ENCODE measurements at regions not wholly inside any gene's neighbourhood (a gene's known extent, or its start where the extent isn't known, plus 50 kb on each side); places are given as distances from the start of the nearest gene placed in this dataset.

GRCh38 chr10:59093461-59093860 lies 83.0 kb upstream of the PHYHIPL start:
- ATAC-seq (no peak), FAIRE-seq (no peak), DNase-seq (ENCODE audit: low read depth, low spot score) (no peak)
- Histone ChIP-seq H3K4me1 (ENCODE audit: control insufficient read depth, insufficient read depth, low read length) (no peaks in the 10 kb centered on the region), H3K36me3 (ENCODE audit: control insufficient read depth in 2 of 2, insufficient read depth in 2 of 2, low read length in 1 of 2) (no peaks in the 10 kb centered on the region), H3K9ac (ENCODE audit: control insufficient read depth, insufficient read depth, low read length) (no peak overlapping the region), H3K27ac (ENCODE audit: control insufficient read depth, insufficient read depth) (no peak overlapping the region), H3K79me2 (ENCODE audit: control insufficient read depth, insufficient read depth, low read length) (no peaks in the 10 kb centered on the region), H2AFZ (ENCODE audit: control insufficient read depth, low read depth, low read length) (no peak overlapping the region), H4K20me1 (ENCODE audit: control insufficient read depth, insufficient read depth) (no peaks in the 10 kb centered on the region), H3K27me3 (replicated peaks in 1 of 2; ENCODE audit: control insufficient read depth in 2 of 2, insufficient read depth in 2 of 2, low read length in 1 of 2) (no peaks in the 10 kb centered on the region), H3K4me2 (ENCODE audit: control insufficient read depth, insufficient read depth) (no peak overlapping the region), H3K9me3 (replicated peaks; ENCODE audit: control insufficient read depth, insufficient read depth, low read length) (no peaks in the 10 kb centered on the region), H3K4me3 (no peak overlapping the region)
- ChIA-PET CTCF (interaction anchor here (1.0 to 3.5 kb wide), 2 partner anchors 11 to 12 kb away, joined by 4 to 19 read pairs; no protein-coding TSS in a partner anchor), RAD21 (ENCODE audit: unreplicated experiment) (interaction anchor here (1.1 to 2.7 kb wide), 6 partner anchors 12 to 98 kb away, joined by 4 to 12 read pairs (median 6); no protein-coding TSS in a partner anchor), SMC1A (ENCODE audit: uncharacterized antibody, unreplicated experiment) (interaction anchor here (0.7 to 22.8 kb wide), 12 partner anchors 9 to 75 kb away, joined by 3 to 328 read pairs (median 6); no protein-coding TSS in a partner anchor), POLR2A (interaction anchor here (1.2 kb wide), 1 partner anchor 24 kb away, joined by 3 read pairs; no protein-coding TSS in a partner anchor)
- intact Hi-C loops (cut with micrococcal nuclease; ENCODE audit: unreplicated experiment): no loop called here
- WGBS (ENCODE audit: insufficient coverage, insufficient replicate concordance, low lambda C conversion rate, missing lambda C conversion rate): 0% methylated on average over 2 of the region's 2 CpGs
- in situ Hi-C loops (cut with MboI): no loop called here
- no TSS peak for BruUV-seq (replicated peaks)
- TF ChIP-seq CHD2 (IDR thresholded peaks at IDR 0.05; ENCODE audit: borderline replicate concordance, low read depth, low read length) (no peak), TBL1XR1 (IDR thresholded peaks at IDR 0.05; ENCODE audit: low read depth, low read length) (no peak), JUND (IDR thresholded peaks at IDR 0.05; ENCODE audit: low read depth, low read length) (no peak), BCL3 (IDR thresholded peaks at IDR 0.05; ENCODE audit: borderline replicate concordance, insufficient read depth, low read depth, low read length, poor library complexity, severe bottlenecking) (no peak), ZNF592 (IDR thresholded peaks at IDR 0.05) (no peak), MYB (IDR thresholded peaks at IDR 0.05; ENCODE audit: borderline replicate concordance, low read depth, low read length) (no peak), ZNF24 (IDR thresholded peaks at IDR 0.05) (no peak), ZNF687 (IDR thresholded peaks at IDR 0.05) (no peak), IRF5 (IDR thresholded peaks at IDR 0.05; ENCODE audit: borderline replicate concordance) (no peak), ZNF274 (IDR thresholded peaks at IDR 0.05; ENCODE audit: insufficient read depth, insufficient read length) (no peak), EP300 (IDR thresholded peaks at IDR 0.05; ENCODE audit: borderline replicate concordance in 1 of 2, control insufficient read depth in 1 of 2, low read depth in 2 of 2, low read length in 2 of 2) (no peak)

Measured in GM12878 (cell line).